ENCODE measurements at regions not wholly inside any gene's neighbourhood (a gene's known extent, or its start where the extent isn't known, plus 50 kb on each side); places are given as distances from the start of the nearest gene placed in this dataset.

- no peaks in the 10 kb centered on the region for H3K4me1 ChIP-seq (replicated peaks; ENCODE audit: insufficient read depth)
- TF ChIP-seq, protein P1, sequence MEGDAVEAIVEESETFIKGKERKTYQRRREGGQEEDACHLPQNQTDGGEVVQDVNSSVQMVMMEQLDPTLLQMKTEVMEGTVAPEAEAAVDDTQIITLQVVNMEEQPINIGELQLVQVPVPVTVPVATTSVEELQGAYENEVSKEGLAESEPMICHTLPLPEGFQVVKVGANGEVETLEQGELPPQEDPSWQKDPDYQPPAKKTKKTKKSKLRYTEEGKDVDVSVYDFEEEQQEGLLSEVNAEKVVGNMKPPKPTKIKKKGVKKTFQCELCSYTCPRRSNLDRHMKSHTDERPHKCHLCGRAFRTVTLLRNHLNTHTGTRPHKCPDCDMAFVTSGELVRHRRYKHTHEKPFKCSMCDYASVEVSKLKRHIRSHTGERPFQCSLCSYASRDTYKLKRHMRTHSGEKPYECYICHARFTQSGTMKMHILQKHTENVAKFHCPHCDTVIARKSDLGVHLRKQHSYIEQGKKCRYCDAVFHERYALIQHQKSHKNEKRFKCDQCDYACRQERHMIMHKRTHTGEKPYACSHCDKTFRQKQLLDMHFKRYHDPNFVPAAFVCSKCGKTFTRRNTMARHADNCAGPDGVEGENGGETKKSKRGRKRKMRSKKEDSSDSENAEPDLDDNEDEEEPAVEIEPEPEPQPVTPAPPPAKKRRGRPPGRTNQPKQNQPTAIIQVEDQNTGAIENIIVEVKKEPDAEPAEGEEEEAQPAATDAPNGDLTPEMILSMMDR (conservative IDR thresholded peaks at IDR 0.05) = no peak
- H3F3A ChIP-seq (ENCODE audit: insufficient read depth, low read depth) = no peaks in the 10 kb centered on the region
- BruUV-seq (replicated peaks) = no TSS peak
- no peak overlapping the region for H2AFZ ChIP-seq
- no peak for DNase-seq
- H3K36me3 ChIP-seq (ENCODE audit: low read depth) = no peaks in the 10 kb centered on the region
- no peaks in the 10 kb centered on the region for H4K20me1 ChIP-seq (ENCODE audit: insufficient read depth)
- peaks cover 30% of the 10 kb centered on the region; the same call in 1 of the 2 replicates for H3K27me3 ChIP-seq (ENCODE audit: insufficient read depth, low read depth)
- no peaks in the 10 kb centered on the region for H3K9me3 ChIP-seq (ENCODE audit: insufficient read depth, low read depth)
- no peaks in the 10 kb centered on the region for H3K79me2 ChIP-seq (ENCODE audit: low read depth)
- no peak overlapping the region for H3K27ac ChIP-seq
- no peaks in the 10 kb centered on the region for H3K9me2 ChIP-seq (ENCODE audit: insufficient read depth)
- ChIA-PET CTCF (no interaction called here), POLR2A (ENCODE audit: unreplicated experiment) (no interaction called here)
- no peak overlapping the region for H3K4me2 ChIP-seq
- no peak overlapping the region for H3K4me3 ChIP-seq
- intact Hi-C loops (cut with micrococcal nuclease; ENCODE audit: unreplicated experiment) = no loop called here
Measured at GRCh38 chr17:77848257-77848656, 110.2 kb upstream of the TNRC6C start.

GRCh38 chr17:77849239-77849638 is 109.3 kb upstream of the TNRC6C start:
- peaks cover 33% of the 10 kb centered on the region for H3K27me3 ChIP-seq (ENCODE audit: insufficient read depth, low read depth)
- no peaks in the 10 kb centered on the region for H3K4me1 ChIP-seq (replicated peaks; ENCODE audit: insufficient read depth)
- no peak for DNase-seq
- TF ChIP-seq, protein P1 (conservative IDR thresholded peaks at IDR 0.05) = no peak
- no peak for TF ChIP-seq EZH2 (IDR thresholded peaks at IDR 0.05; ENCODE audit: low read depth)
- H3K4me2 ChIP-seq = no peak overlapping the region
- CTCF ChIA-PET = no interaction called here
- no peaks in the 10 kb centered on the region for H3K9me2 ChIP-seq (ENCODE audit: insufficient read depth)
- intact Hi-C loops (cut with micrococcal nuclease; ENCODE audit: unreplicated experiment) = no loop called here
- no peak overlapping the region for H2AFZ ChIP-seq
- H3F3A ChIP-seq (ENCODE audit: insufficient read depth, low read depth) = no peaks in the 10 kb centered on the region
- no peaks in the 10 kb centered on the region for H3K79me2 ChIP-seq (ENCODE audit: low read depth)
- no peaks in the 10 kb centered on the region for H4K20me1 ChIP-seq (ENCODE audit: insufficient read depth)
- no TSS peak for BruUV-seq (replicated peaks)
- POLR2A ChIA-PET (ENCODE audit: unreplicated experiment) = no interaction called here
- no peaks in the 10 kb centered on the region for H3K36me3 ChIP-seq (ENCODE audit: low read depth)
- no peaks in the 10 kb centered on the region for H3K9me3 ChIP-seq (ENCODE audit: insufficient read depth, low read depth)
- no peak overlapping the region for H3K4me3 ChIP-seq
- no peak overlapping the region for H3K27ac ChIP-seq

DNA sequence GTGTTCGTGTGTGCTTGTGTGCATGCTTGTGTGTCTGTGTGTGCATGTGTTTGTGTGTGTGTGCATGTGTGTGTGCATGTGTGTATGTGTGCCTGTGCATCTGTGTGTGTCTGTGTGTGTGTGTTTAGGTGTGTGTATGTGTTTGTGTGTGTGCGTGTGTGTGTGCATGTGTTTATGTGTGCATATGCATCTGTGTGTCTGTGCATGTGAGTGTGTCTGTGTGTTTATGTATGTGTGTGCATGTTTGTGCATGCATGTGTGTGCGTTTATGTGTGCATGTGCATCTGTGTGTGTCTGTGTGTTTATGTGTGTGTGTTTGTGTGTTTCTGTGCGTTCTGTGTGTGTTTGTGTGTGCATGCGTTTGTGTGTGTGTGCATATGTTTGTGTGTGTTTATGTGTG is 106.6 kb upstream of the TNRC6C start:
- ChIA-PET CTCF (no interaction called here), POLR2A (ENCODE audit: unreplicated experiment) (no interaction called here)
- H3K79me2 ChIP-seq (ENCODE audit: low read depth) = no peaks in the 10 kb centered on the region
- H3K36me3 ChIP-seq (ENCODE audit: low read depth) = no peaks in the 10 kb centered on the region
- TF ChIP-seq EZH2 (IDR thresholded peaks at IDR 0.05; ENCODE audit: low read depth) = no peak
- TF ChIP-seq, protein P1 (conservative IDR thresholded peaks at IDR 0.05) = no peak
- H3K4me2 ChIP-seq = no peak overlapping the region
- no TSS peak for BruUV-seq (replicated peaks)
- H4K20me1 ChIP-seq (ENCODE audit: insufficient read depth) = no peaks in the 10 kb centered on the region
- no peaks in the 10 kb centered on the region for H3F3A ChIP-seq (ENCODE audit: insufficient read depth, low read depth)
- H2AFZ ChIP-seq = no peak overlapping the region
- intact Hi-C loops (cut with micrococcal nuclease; ENCODE audit: unreplicated experiment) = no loop called here
- H3K9me3 ChIP-seq (ENCODE audit: insufficient read depth, low read depth) = no peaks in the 10 kb centered on the region
- DNase-seq = no peak
- H3K27ac ChIP-seq = no peak overlapping the region
- H3K9me2 ChIP-seq (ENCODE audit: insufficient read depth) = no peaks in the 10 kb centered on the region
- H3K4me1 ChIP-seq (replicated peaks; ENCODE audit: insufficient read depth) = no peaks in the 10 kb centered on the region
- H3K27me3 ChIP-seq (ENCODE audit: insufficient read depth, low read depth) = peaks cover 46% of the 10 kb centered on the region
- no peak overlapping the region for H3K4me3 ChIP-seq
